Ovary (tissue), 7 donors: ENCODE measurements at regions not wholly inside any gene's neighbourhood (a gene's known extent, or its start where the extent isn't known, plus 50 kb on each side); places are given as distances from the start of the nearest gene placed in this dataset.

Source experiments
- DNase-seq, 5 donors: peaks; one replicate each; pipeline ENCODE4 v3.0.0-alpha.2; 2019 to 2020
- H3K27ac ChIP-seq, 2 donors: fragments of 200-600 bp; one replicate each; pipeline versions ENCODE4 v1.5.1 to v1.8.0; 2019 to 2022
- H3K27me3 ChIP-seq: fragments of 200-600 bp; one replicate; pipeline ENCODE4 v1.8.0; 2022
- H3K36me3 ChIP-seq: fragments of 200-600 bp; sonication (generic); one replicate; pipeline ENCODE4 v1.5.1; 2019
- H3K4me1 ChIP-seq: one replicate; pipeline ENCODE4 v1.8.1; 2013; ENCODE audit warnings: mild to moderate bottlenecking, moderate library complexity; ENCODE audit not compliant: insufficient read depth
- H3K4me3 ChIP-seq: fragments of 200-600 bp; sonication (generic); one replicate; pipeline ENCODE4 v1.5.1; 2017
- H3K9me3 ChIP-seq, 2 donors: fragments of 200-600 bp in 1 of 2; sonication (generic) in 1 of 2; one replicate each; pipeline versions ENCODE4 v1.5.1 to v1.8.1; 2013 to 2019; ENCODE audit warnings: mild to moderate bottlenecking in 1 of 2, moderate library complexity in 1 of 2
- CTCF ChIP-seq, 3 donors: fragments of 450-650 bp in 2 of 3; fragments of 200-600 bp in 1 of 3; IDR thresholded peaks; one replicate each; pipeline versions ENCODE4 v1.5.1 to v1.8.0; 2016 to 2022; ENCODE audit warnings: antibody characterized with exemption in 3 of 3, mild to moderate bottlenecking in 1 of 3
- EP300 ChIP-seq: sonication (generic); formaldehyde crosslinking; IDR thresholded peaks from one replicate; pipeline ENCODE4 v1.6.1; 2017; ENCODE audit warnings: antibody characterized with exemption
- POLR2A ChIP-seq: fragments of 450-650 bp; IDR thresholded peaks from one replicate; pipeline ENCODE4 v1.6.1; 2017; ENCODE audit warnings: antibody characterized with exemption, mild to moderate bottlenecking, moderate library complexity
- WGBS, 3 donors: extraction: QIAGEN DNeasy Blood & Tissue Kit in 1 of 3; methylation state at CpG; one replicate each; pipeline versions ENCODE4 v1.1.5 to v1.1.7; 2013 to 2017; 5-methylcytosine and 5-hydroxymethylcytosine counted together
- intact Hi-C, 4 donors: fragments of 100-400 bp; cut with DNase I; formaldehyde crosslinking; loops; one replicate each; pipeline versions ENCODE4 v1.11.0 to v1.15.1; 2022 to 2023
- donor health status: DM: no; HTN: no; CAD: no; lungs with moderate emphysema.
- donor health status: DM: no; HTN: no; CAD: no.
- donor health status: Bipolar disorder and iron deficiency.
- donor health status: DM: no; HTN: no; CAD: no.
- donor health status: DM: yes; HTN: yes; CAD: no.

GRCh38 chr5:125338440-125339174, 592.2 kb upstream of the ZNF608 start:
- intact Hi-C loops = no loop called here
- peaks cover 5% of the 10 kb centered on the region for H3K4me1 ChIP-seq
- H3K4me3 ChIP-seq = no peak overlapping the region
- TF ChIP-seq CTCF (IDR thresholded peaks at IDR 0.05) = no peak
- no peak for TF ChIP-seq EP300
- no peak for TF ChIP-seq POLR2A
- H3K27ac ChIP-seq = no peak overlapping the region
- 83 to 90% (median 89%) methylated on average over 2 of the region's 2 CpGs for WGBS, 3 donors
- H3K9me3 ChIP-seq = no peaks in the 10 kb centered on the region
- H3K27me3 ChIP-seq = no peaks in the 10 kb centered on the region
- no peaks in the 10 kb centered on the region for H3K36me3 ChIP-seq
- DNase-seq = no peak

- no peak for DNase-seq
- H3K36me3 ChIP-seq = no peaks in the 10 kb centered on the region
- peaks cover 4% of the 10 kb centered on the region for H3K4me1 ChIP-seq
- H3K9me3 ChIP-seq = no peaks in the 10 kb centered on the region
- WGBS, 3 donors = 84 to 100% (median 91%) methylated on average over 1 of the region's 1 CpG
- no peak overlapping the region for H3K4me3 ChIP-seq
- TF ChIP-seq EP300 (no peak), POLR2A (no peak), CTCF (IDR thresholded peaks at IDR 0.05) (no peak)
- intact Hi-C loops = no loop called here
- no peak overlapping the region for H3K27ac ChIP-seq
- no peaks in the 10 kb centered on the region for H3K27me3 ChIP-seq
Measured at GRCh38 chr5:125341436-125341835, 595.0 kb upstream of the ZNF608 start.

- no peak for TF ChIP-seq CTCF (IDR thresholded peaks at IDR 0.05)
- TF ChIP-seq EP300 = no peak
- TF ChIP-seq POLR2A = no peak
- no peak for DNase-seq
- H3K4me1 ChIP-seq = no peaks in the 10 kb centered on the region
- H3K4me3 ChIP-seq = no peak overlapping the region
- no peaks in the 10 kb centered on the region for H3K36me3 ChIP-seq
- intact Hi-C loops = no loop called here
- no peaks in the 10 kb centered on the region for H3K9me3 ChIP-seq
- WGBS, 3 donors = 21 to 33% (median 28%) methylated on average over 2 of the region's 2 CpGs
- H3K27me3 ChIP-seq = no peaks in the 10 kb centered on the region
- H3K27ac ChIP-seq = no peak overlapping the region
Measured at GRCh38 chr5:125343015-125343414, 596.6 kb upstream of the ZNF608 start.

GRCh38 chr5:125346316-125346715, 599.9 kb upstream of the ZNF608 start:
- intact Hi-C loops = no loop called here
- H3K4me1 ChIP-seq = no peaks in the 10 kb centered on the region
- no peaks in the 10 kb centered on the region for H3K36me3 ChIP-seq
- H3K9me3 ChIP-seq = no peaks in the 10 kb centered on the region
- DNase-seq = no peak
- TF ChIP-seq CTCF (IDR thresholded peaks at IDR 0.05) (no peak), EP300 (no peak), POLR2A (no peak)
- H3K4me3 ChIP-seq = no peak overlapping the region
- WGBS, 3 donors = 95 to 96% (median 96%) methylated on average over 5 of the region's 5 CpGs
- no peaks in the 10 kb centered on the region for H3K27me3 ChIP-seq
- no peak overlapping the region for H3K27ac ChIP-seq
